Nephron progenitor cell (in vitro differentiated cells): ENCODE measurements at regions not wholly inside any gene's neighbourhood (a gene's known extent, or its start where the extent isn't known, plus 50 kb on each side); places are given as distances from the start of the nearest gene placed in this dataset.
"Not testable (repeated sequence)": the region's sequence is repeated elsewhere in the genome, so short reads cannot be mapped to it uniquely, and the experiment has no call there.

Experiments
- DNase-seq: peaks from one replicate; pipeline ENCODE4 v3.0.0; 2021
- H3K27ac Mint-ChIP-seq: 2 replicates; pipeline ENCODE4 v1.8.0; 2021; ENCODE audit warnings: mild to moderate bottlenecking, moderate library complexity, mixed read lengths
- H3K27me3 Mint-ChIP-seq: 2 replicates; pipeline ENCODE4 v1.8.0; 2021; ENCODE audit warnings: mild to moderate bottlenecking, low read depth, mixed read lengths; ENCODE audit not compliant: poor library complexity
- H3K36me3 Mint-ChIP-seq: 2 replicates; pipeline ENCODE4 v1.8.0; 2021; ENCODE audit warnings: low read depth, mixed read lengths
- H3K4me1 Mint-ChIP-seq: 2 replicates; pipeline ENCODE4 v1.8.0; 2021; ENCODE audit warnings: mixed read lengths
- H3K4me3 Mint-ChIP-seq: 2 replicates; pipeline ENCODE4 v1.8.0; 2021; ENCODE audit warnings: mild to moderate bottlenecking, moderate library complexity, mixed read lengths
- H3K9me3 Mint-ChIP-seq: 2 replicates; pipeline ENCODE4 v1.8.0; 2021; ENCODE audit warnings: mild to moderate bottlenecking, moderate library complexity, mixed read lengths
- CTCF ChIP-seq: fragments of 200-600 bp; sonication (generic); IDR thresholded peaks from 2 replicates; pipeline ENCODE4 v1.5.0; 2021; ENCODE audit warnings: antibody characterized with exemption

DNA sequence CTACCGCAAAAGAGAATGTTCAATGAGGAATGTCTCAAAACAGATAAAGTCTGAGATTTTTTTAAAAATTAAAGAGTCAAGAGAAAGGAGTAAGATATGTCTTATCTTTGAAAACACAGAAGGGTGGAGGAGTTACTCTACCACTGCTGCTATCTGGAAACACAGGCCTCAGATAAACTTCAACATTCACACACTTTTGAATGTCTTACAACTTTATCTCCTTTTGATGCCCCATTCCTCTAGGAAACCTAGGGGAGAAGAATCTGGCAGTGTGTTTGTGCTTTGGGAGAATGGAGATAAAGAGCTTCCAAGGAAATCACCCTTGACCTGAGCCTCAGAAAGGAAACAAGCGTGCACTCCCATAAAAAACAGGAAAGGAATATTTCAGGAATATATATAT is 468.2 kb downstream of the PLOD2 start:
- no peak overlapping the region for H3K27ac Mint-ChIP-seq
- no peaks in the 10 kb centered on the region for H3K27me3 Mint-ChIP-seq
- H3K9me3 Mint-ChIP-seq, result no peaks in the 10 kb centered on the region
- TF ChIP-seq CTCF, result no peak
- H3K4me1 Mint-ChIP-seq, result no peaks in the 10 kb centered on the region
- no peak for DNase-seq
- H3K4me3 Mint-ChIP-seq, result no peak overlapping the region
- H3K36me3 Mint-ChIP-seq, result no peaks in the 10 kb centered on the region

GRCh38 chr3:145696011-145696410 is 465.0 kb downstream of the PLOD2 start:
- H3K4me3 Mint-ChIP-seq, result no peak overlapping the region
- H3K27me3 Mint-ChIP-seq, result no peaks in the 10 kb centered on the region
- TF ChIP-seq CTCF, result no peak

DNA sequence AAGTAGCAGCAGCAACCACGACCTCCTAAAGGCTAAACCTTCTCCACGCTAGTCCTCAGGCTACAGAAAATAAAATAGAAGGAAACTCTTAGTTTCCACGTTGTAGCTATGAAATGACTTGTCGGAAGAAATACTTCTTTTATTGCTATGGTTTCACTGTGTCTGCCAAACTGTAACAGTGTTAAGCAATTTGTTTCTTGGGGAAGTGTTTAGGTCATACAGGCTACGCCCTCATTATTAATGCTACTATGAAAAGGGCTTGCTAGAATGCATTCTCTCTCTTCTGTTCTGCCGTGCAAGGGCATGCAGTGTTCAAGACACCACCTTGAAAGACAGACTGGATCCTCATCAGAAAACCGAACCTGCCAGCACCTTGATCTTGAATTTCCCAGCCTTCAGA is 462.7 kb downstream of the PLOD2 start:
- DNase-seq, result no peak
- TF ChIP-seq CTCF, result no peak
- no peaks in the 10 kb centered on the region for H3K4me1 Mint-ChIP-seq
- no peak overlapping the region for H3K27ac Mint-ChIP-seq
- H3K4me3 Mint-ChIP-seq, result no peak overlapping the region
- no peaks in the 10 kb centered on the region for H3K36me3 Mint-ChIP-seq
- H3K9me3 Mint-ChIP-seq, result no peaks in the 10 kb centered on the region
- H3K27me3 Mint-ChIP-seq, result no peaks in the 10 kb centered on the region

More at GRCh38 chr3:145696011-145696410, 465.0 kb downstream of the PLOD2 start:
- no peaks in the 10 kb centered on the region for H3K9me3 Mint-ChIP-seq
- DNase-seq, result no peak
- H3K4me1 Mint-ChIP-seq, result no peaks in the 10 kb centered on the region
- no peaks in the 10 kb centered on the region for H3K36me3 Mint-ChIP-seq
- no peak overlapping the region for H3K27ac Mint-ChIP-seq

- no peaks in the 10 kb centered on the region for H3K4me1 Mint-ChIP-seq
- H3K4me3 Mint-ChIP-seq, result no peak overlapping the region
- TF ChIP-seq CTCF, result no peak
- H3K9me3 Mint-ChIP-seq, result no peaks in the 10 kb centered on the region
- DNase-seq, result no peak
- peaks cover under 1% of the 10 kb centered on the region for H3K27me3 Mint-ChIP-seq
- H3K27ac Mint-ChIP-seq, result no peak overlapping the region
- H3K36me3 Mint-ChIP-seq, result no peaks in the 10 kb centered on the region
Observed at GRCh38 chr3:145698749-145699148, 462.2 kb downstream of the PLOD2 start.

GRCh38 chr3:145704020-145704419 is 457.0 kb downstream of the PLOD2 start:
- peaks cover 8% of the 10 kb centered on the region for H3K27me3 Mint-ChIP-seq
- no peak for DNase-seq
- no peak overlapping the region for H3K4me3 Mint-ChIP-seq
- H3K27ac Mint-ChIP-seq, result no peak overlapping the region
- no peaks in the 10 kb centered on the region for H3K36me3 Mint-ChIP-seq
- H3K9me3 Mint-ChIP-seq, result peaks cover 1% of the 10 kb centered on the region
- no peaks in the 10 kb centered on the region for H3K4me1 Mint-ChIP-seq
- TF ChIP-seq CTCF, result no peak

GRCh38 chr3:145709779-145710178 is 451.2 kb downstream of the PLOD2 start:
- H3K27me3 Mint-ChIP-seq, H3K27ac Mint-ChIP-seq, H3K4me1 Mint-ChIP-seq, H3K4me3 Mint-ChIP-seq, DNase-seq: not testable (repeated sequence)
- Mint-ChIP-seq H3K9me3 (peaks cover 29% of the 10 kb centered on the region), H3K36me3 (peaks cover 11% of the 10 kb centered on the region)
